ENCODE measurements at regions not wholly inside any gene's neighbourhood (a gene's known extent, or its start where the extent isn't known, plus 50 kb on each side); places are given as distances from the start of the nearest gene placed in this dataset.

GRCh38 chr4:100889401-100889800 is 371.6 kb upstream of the EMCN start:
- no peak for DNase-seq
- Histone ChIP-seq H3K9me3 (ENCODE audit: insufficient read depth, low read depth) (no peaks in the 10 kb centered on the region; the same call in 1 of the 2 replicates), H2AFZ (no peak overlapping the region), H3K4me3 (no peak overlapping the region), H3K4me1 (replicated peaks; ENCODE audit: insufficient read depth) (no peaks in the 10 kb centered on the region), H3K9me2 (ENCODE audit: insufficient read depth) (no peaks in the 10 kb centered on the region; the same call in 1 of the 2 replicates), H3F3A (ENCODE audit: insufficient read depth, low read depth) (no peaks in the 10 kb centered on the region), H4K20me1 (ENCODE audit: insufficient read depth) (no peaks in the 10 kb centered on the region), H3K36me3 (ENCODE audit: low read depth) (no peaks in the 10 kb centered on the region), H3K27ac (no peak overlapping the region), H3K4me2 (no peak overlapping the region), H3K27me3 (ENCODE audit: insufficient read depth, low read depth) (no peaks in the 10 kb centered on the region), H3K79me2 (ENCODE audit: low read depth) (no peaks in the 10 kb centered on the region)
- intact Hi-C loops (cut with micrococcal nuclease; ENCODE audit: unreplicated experiment): no loop called here
- ChIA-PET POLR2A (ENCODE audit: unreplicated experiment) (no interaction called here), CTCF (no interaction called here)
- no peak for TF ChIP-seq CTCF (conservative IDR thresholded peaks at IDR 0.05)
- no peak for TF ChIP-seq EZH2 (IDR thresholded peaks at IDR 0.05; ENCODE audit: low read depth)
- no TSS peak for BruUV-seq (replicated peaks)

GRCh38 chr4:100882661-100883060 is 364.8 kb upstream of the EMCN start:
- no peak overlapping the region for H2AFZ ChIP-seq
- no peak for DNase-seq
- TF ChIP-seq EZH2 (IDR thresholded peaks at IDR 0.05; ENCODE audit: low read depth) (no peak), CTCF (conservative IDR thresholded peaks at IDR 0.05) (no peak)
- no peaks in the 10 kb centered on the region for H3F3A ChIP-seq (ENCODE audit: insufficient read depth, low read depth)
- no peaks in the 10 kb centered on the region for H3K79me2 ChIP-seq (ENCODE audit: low read depth)
- H3K4me1 ChIP-seq (replicated peaks; ENCODE audit: insufficient read depth): no peaks in the 10 kb centered on the region
- BruUV-seq (replicated peaks): no TSS peak
- no peak overlapping the region for H3K4me3 ChIP-seq
- no peaks in the 10 kb centered on the region for H3K27me3 ChIP-seq (ENCODE audit: insufficient read depth, low read depth)
- no peak overlapping the region for H3K4me2 ChIP-seq
- CTCF ChIA-PET: interaction anchor here (0.6 kb wide), 1 partner anchor 26 kb away, joined by 3 read pairs; no protein-coding TSS in a partner anchor
- no peaks in the 10 kb centered on the region for H3K36me3 ChIP-seq (ENCODE audit: low read depth)
- no peaks in the 10 kb centered on the region for H4K20me1 ChIP-seq (ENCODE audit: insufficient read depth)
- H3K9me2 ChIP-seq (ENCODE audit: insufficient read depth): no peaks in the 10 kb centered on the region; the same call in 1 of the 2 replicates
- no peaks in the 10 kb centered on the region for H3K9me3 ChIP-seq (ENCODE audit: insufficient read depth, low read depth)
- POLR2A ChIA-PET (ENCODE audit: unreplicated experiment): no interaction called here
- H3K27ac ChIP-seq: no peak overlapping the region
- intact Hi-C loops (cut with micrococcal nuclease; ENCODE audit: unreplicated experiment): no loop called here

- ChIA-PET CTCF (no interaction called here), POLR2A (ENCODE audit: unreplicated experiment) (no interaction called here)
- Histone ChIP-seq H3K9me2 (ENCODE audit: insufficient read depth) (no peaks in the 10 kb centered on the region), H3K27me3 (ENCODE audit: insufficient read depth, low read depth) (no peaks in the 10 kb centered on the region), H3K79me2 (ENCODE audit: low read depth) (no peaks in the 10 kb centered on the region), H3F3A (ENCODE audit: insufficient read depth, low read depth) (no peaks in the 10 kb centered on the region), H4K20me1 (ENCODE audit: insufficient read depth) (no peaks in the 10 kb centered on the region), H2AFZ (no peak overlapping the region), H3K36me3 (ENCODE audit: low read depth) (no peaks in the 10 kb centered on the region), H3K4me3 (no peak overlapping the region), H3K9me3 (ENCODE audit: insufficient read depth, low read depth) (no peaks in the 10 kb centered on the region), H3K4me2 (no peak overlapping the region), H3K4me1 (replicated peaks; ENCODE audit: insufficient read depth) (no peaks in the 10 kb centered on the region), H3K27ac (no peak overlapping the region)
- TF ChIP-seq CTCF (conservative IDR thresholded peaks at IDR 0.05) (no peak), EZH2 (IDR thresholded peaks at IDR 0.05; ENCODE audit: low read depth) (no peak)
- intact Hi-C loops (cut with micrococcal nuclease; ENCODE audit: unreplicated experiment): no loop called here
- no TSS peak for BruUV-seq (replicated peaks)
- DNase-seq: no peak
These were observed 363.5 kb upstream of the EMCN start for GRCh38 chr4:100881283-100881682.
